DMS 273 treated with DMSO at 0.1 percent for 48 hours (cell line): ENCODE measurements at regions not wholly inside any gene's neighbourhood (a gene's known extent, or its start where the extent isn't known, plus 50 kb on each side); places are given as distances from the start of the nearest gene placed in this dataset.

Experiments used
- DNase-seq: peaks from one replicate; lab custom pipeline; 2025; lab: John Stamatoyannopoulos, UW

DNA sequence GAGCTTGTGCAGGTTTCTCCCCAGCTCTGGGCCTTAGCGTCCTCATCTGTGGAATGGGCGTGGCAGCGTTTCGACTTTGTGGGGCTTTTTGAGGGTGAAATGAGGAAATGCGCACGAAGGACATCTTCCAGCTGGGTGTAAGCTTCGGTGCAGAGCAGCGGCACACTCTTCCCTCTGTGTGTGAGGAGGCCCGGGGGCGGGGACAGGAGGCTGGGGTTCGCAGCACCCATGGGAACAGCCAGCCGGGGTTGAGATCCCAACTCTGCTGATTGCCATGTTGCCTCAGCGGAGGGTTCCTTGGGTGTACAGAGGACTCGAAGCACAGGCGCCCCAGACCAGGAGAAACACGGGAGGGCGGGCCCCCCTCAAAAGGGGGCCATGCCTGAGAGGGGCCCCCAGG is 265.6 kb downstream of the NSG2 start:
- no peak for DNase-seq

DNA sequence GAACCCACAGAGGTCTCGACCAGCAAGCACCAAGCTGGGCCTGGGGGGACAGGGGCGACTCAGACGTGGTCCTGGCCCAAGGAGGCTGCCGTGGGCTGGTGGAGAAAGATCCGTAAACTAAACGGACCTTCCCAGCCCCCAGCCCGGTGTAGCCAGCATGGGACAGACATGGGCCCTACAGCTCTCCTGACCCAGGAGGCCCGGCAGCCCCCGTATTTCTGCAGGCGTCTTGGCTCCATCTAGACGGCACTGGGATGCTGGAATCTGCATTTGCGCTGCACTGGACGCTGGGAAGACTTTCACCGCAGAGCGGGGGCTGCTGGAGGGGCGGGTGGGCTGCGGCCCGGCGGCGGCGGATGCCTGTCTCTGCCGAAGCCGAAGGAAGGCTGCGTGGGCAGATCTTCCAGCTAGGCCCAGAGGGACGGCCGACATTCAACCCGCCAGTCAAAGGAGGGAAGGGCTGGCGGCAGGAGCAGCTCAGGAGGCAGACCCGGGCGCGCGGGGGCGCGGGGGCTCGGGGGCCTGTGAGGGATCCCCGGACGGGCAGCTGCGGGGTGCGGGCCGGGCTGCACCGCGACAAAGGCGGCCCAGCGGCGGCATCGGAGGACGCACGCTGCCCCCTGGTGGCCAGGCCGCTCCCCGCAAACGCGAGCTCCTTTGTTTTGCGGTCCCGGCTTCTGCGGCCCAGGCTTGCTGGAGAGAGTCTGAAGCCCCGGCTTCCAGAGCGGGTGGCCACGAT is 266.2 kb downstream of the NSG2 start:
- no peak for DNase-seq

GRCh38 chr5:174312270-174312617 is 266.7 kb downstream of the NSG2 start:
- no peak for DNase-seq

GRCh38 chr5:174312641-174313040 is 267.1 kb downstream of the NSG2 start:
- DNase-seq = no peak

DNA sequence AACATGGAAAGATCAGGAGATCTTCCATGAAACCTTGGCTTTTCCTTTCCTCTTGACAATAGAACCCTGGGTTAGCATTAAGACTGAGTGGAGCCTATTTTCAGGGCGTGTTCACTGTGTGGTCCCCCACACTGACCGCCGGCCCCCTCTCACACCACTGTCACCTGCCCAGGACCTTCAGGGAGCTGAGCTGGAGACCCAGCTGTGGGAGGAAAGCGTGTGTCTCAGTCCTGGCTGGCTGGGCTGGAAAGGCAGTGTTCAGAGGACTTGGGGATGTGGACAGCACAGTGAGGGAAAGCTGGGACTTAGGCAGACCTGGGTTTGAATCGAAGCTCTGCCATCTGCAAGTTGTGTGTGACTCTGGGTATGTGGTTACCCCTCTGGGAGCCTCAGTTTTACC is 268.1 kb downstream of the NSG2 start:
- no peak for DNase-seq

- no peak for DNase-seq
These were observed 268.8 kb downstream of the NSG2 start for GRCh38 chr5:174314261-174314660.

DNA sequence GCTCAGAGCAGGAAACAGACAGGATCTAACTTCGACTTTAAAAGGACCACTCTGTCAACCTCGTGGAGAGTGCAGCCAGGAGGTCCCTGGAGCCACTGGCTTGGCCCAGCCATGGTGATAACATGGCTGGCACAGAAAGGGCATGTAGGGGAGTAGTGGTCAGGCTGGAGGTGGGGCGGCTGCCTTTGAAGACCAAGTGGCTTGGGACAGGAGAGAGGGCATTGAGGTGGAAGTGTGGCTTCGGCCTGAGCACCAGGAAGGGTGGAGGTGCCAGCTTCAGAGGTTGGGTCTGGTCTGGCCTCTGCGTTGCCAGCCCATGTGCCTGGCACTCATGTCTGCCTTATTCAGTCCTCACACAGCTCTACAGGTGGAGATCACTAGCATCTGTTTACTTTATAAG is 270.0 kb downstream of the NSG2 start:
- DNase-seq = no peak

GRCh38 chr5:174315871-174316270 is 270.4 kb downstream of the NSG2 start:
- no peak for DNase-seq

DNA sequence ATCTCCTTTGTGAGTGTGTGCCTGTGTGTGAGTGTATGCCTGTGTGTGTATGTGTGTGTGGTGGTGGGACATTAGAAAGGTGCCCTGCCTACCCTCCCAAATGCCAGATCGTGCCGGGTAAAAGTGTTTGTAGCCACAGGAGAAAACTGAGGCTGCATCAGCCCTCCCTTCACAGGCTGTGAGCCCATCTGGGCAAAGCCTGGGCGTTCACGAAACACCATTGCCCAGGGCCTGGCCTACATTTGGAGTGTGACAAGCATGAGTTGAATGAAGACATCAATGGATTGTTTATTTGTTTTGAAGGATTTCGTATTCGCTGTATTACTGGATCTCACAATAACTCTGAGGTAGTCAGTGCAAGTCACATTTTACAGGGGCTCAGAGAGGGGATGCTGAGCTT is 270.8 kb downstream of the NSG2 start:
- DNase-seq = no peak

- no peak for DNase-seq
These were observed 271.9 kb downstream of the NSG2 start for GRCh38 chr5:174317256-174317894.

DNA sequence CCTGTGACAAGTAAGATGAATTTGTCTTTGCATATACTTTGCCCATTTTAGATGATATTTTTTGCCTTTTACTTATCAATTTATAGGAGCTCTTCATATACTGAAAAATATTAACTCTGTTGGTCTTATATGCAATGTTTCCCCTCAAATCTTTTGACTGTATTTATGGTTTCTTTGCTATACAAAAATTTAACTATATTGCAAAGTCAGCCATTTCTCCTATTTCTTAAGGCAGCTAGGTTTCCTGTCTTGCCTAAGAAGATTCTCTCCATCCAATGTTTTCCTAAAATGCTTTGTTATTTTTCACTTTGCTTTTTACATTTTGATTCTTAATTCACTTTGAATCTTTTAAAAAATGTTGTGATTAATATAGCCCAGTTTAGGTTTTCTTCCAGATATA is 273.1 kb downstream of the NSG2 start:
- no peak for DNase-seq

GRCh38 chr5:174319551-174319950 is 274.0 kb downstream of the NSG2 start:
- DNase-seq = no peak

DNA sequence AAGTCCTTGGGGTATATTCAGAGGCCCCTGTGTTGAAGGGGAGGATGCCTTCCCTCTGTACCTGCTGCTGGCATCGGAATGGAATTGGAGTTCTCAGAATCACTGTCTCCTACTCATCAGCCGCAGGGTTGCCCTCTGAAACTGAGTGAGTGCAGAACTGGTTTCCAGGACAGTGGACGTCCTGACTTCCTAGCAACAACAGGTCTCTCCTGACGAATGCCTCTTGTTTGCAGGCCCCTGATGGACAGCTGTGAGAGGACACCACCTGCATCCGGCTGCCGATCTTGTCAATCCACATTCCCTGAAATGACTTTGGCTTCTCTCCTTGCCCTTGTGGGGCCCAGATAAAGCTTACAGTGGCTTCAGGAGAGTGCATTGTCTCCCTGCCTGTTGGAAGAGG is 274.5 kb downstream of the NSG2 start:
- DNase-seq = no peak

- DNase-seq = no peak
These were observed 278.4 kb downstream of the NSG2 start for GRCh38 chr5:174323878-174324281.

DNA sequence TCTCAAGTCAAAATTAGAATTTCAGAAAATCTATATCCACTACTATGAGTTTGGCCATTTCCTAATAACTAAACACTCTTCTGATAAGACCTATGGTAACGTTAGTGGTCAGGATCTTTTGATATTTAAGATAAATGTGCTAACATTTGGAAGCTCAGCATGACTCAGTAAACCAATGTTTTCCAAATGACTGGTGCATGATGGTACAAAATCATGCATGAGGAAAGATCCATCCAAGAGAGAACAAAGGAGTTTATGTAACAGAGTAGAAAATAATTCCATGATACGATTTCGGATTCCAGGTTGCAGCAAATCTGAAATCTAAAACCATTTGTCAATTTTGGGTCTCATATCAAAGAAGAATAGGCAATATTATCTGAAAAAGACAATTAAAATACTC is 279.2 kb downstream of the NSG2 start:
- no peak for DNase-seq

DNA sequence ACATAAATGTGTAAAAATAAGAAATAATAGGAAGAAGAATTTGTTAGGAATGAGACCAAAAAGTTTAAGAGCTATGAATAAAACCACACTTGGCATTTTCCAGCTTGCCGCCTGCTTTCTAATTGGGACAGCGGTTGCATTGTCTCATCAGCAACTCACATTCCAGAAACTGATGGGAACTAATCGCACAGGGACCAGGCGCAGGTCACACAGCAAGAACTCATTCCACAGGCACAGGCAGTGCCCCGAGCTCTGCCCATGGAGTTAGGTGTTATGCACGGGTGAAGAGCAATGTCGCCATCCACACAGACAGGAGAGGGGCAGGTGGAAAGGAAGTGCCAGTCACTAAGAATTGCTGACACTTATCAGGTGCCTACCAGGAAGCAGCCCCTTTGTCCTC is 279.9 kb downstream of the NSG2 start:
- DNase-seq = no peak

GRCh38 chr5:174325961-174326360 is 280.5 kb downstream of the NSG2 start:
- no peak for DNase-seq

- DNase-seq = no peak
These were observed 280.9 kb downstream of the NSG2 start for GRCh38 chr5:174326372-174326771.

DNA sequence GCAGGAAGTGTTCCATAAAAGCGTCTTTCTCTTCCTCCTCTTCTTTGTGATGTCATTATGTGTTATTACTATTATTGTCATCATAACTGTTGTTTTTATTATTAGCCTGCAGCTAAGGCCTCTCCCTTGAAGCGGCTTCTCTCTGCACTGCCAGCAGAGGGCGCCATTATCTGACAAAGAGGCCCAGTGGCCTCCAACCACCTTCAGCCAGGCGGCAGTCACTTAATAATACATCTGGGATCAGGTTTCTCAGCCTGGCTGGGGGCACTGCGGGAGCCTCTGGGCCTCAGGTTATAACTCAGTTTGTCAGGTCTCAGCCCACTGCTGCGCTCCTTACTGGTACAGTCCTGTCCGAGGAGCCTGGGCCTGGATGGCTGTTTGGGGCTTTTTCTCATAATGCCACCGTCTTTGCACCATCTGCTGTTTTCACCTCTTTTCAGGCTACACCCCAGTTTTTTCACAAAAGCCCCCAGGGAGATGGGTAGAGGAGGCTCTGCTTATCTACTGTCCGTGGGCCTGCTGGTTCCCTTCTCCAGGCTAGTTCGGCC is 281.9 kb downstream of the NSG2 start:
- peak; percentile 16 for DNase-seq

DNA sequence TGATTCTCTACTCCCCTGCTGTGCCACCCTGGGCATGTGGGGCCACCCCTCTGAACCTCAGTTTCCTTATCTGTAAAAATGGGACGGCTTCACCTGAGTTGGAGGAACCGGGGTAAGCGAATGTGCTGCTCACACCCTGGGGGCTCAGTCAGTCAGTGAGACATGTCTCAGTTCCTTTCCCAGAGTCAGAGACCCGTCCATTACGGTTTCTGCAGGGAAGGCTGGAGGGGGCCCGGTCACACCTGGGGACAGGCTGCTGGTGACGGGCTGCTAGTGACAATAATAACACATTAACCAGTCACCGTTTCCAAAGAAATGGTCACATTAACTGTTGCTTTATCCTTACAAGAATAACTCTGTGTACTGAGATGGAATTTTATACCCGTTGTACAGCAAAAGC is 282.4 kb downstream of the NSG2 start:
- no peak for DNase-seq

GRCh38 chr5:174328631-174329299 is 283.3 kb downstream of the NSG2 start:
- DNase-seq = no peak

DNA sequence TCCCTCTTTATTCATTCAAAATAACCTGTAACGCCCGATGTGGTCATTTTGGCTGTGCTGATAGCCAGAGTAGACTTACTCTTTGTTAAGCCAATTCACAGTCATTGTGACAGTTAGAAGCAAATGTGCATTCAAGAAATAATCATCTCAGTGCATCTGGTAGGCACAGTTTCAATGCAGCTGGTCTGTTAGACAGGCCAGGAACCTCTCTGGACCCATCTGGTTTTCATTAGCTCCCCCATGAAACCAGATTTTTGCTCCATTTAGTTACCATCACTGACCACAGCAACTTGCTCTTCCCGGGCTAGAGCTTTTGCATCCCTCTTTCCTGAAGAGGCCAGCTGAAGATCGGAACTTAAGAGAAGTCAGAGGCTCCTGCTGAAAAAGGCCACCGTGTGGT is 284.2 kb downstream of the NSG2 start:
- no peak for DNase-seq

- DNase-seq = no peak
These were observed 290.3 kb downstream of the NSG2 start for GRCh38 chr5:174335682-174336364.
